Ishikawa (cell line): ENCODE measurements at regions not wholly inside any gene's neighbourhood (a gene's known extent, or its start where the extent isn't known, plus 50 kb on each side); places are given as distances from the start of the nearest gene placed in this dataset.

ENCODE experiments used
- CEBPB ChIP-seq: IDR thresholded peaks from 2 replicates; pipeline ENCODE4 v1.6.1; 2012
- CREB1 ChIP-seq: IDR thresholded peaks from 2 replicates; pipeline ENCODE4 v1.6.1; 2012; ENCODE audit warnings: low read depth
- EGR1 ChIP-seq: IDR thresholded peaks from 2 replicates; pipeline ENCODE4 v1.6.1; 2012
- EP300 ChIP-seq: IDR thresholded peaks from 2 replicates; pipeline ENCODE4 v1.6.1; 2012; ENCODE audit warnings: borderline replicate concordance
- FOXM1 ChIP-seq: IDR thresholded peaks from 2 replicates; pipeline ENCODE4 v1.6.1; 2012; ENCODE audit warnings: low read depth, borderline replicate concordance
- NFIC ChIP-seq: IDR thresholded peaks from 2 replicates; pipeline ENCODE4 v1.6.1; 2012
- RAD21 ChIP-seq: IDR thresholded peaks from 2 replicates; pipeline ENCODE4 v1.6.1; 2012; ENCODE audit warnings: low read depth
- REST ChIP-seq: IDR thresholded peaks from 2 replicates; pipeline ENCODE4 v1.6.1; 2012; ENCODE audit warnings: low read depth, mild to moderate bottlenecking
- TAF1 ChIP-seq: IDR thresholded peaks from 2 replicates; pipeline ENCODE4 v1.6.1; 2012; ENCODE audit warnings: low read depth, mild to moderate bottlenecking
- TCF12 ChIP-seq: IDR thresholded peaks from 2 replicates; pipeline ENCODE4 v1.6.1; 2012; ENCODE audit warnings: low read depth
- TEAD4 ChIP-seq: IDR thresholded peaks from 2 replicates; pipeline ENCODE4 v1.6.1; 2012
- YY1 ChIP-seq: IDR thresholded peaks from 2 replicates; pipeline ENCODE4 v1.6.1; 2012; ENCODE audit warnings: low read depth
- ZBTB7A ChIP-seq: IDR thresholded peaks from 2 replicates; pipeline ENCODE4 v1.6.1; 2012; ENCODE audit warnings: low read depth
- TF ChIP-seq, protein P1 (sequence below): IDR thresholded peaks from 2 replicates; pipeline ENCODE4 v1.6.1; 2012
- TF ChIP-seq, protein P2 (sequence below): IDR thresholded peaks from 2 replicates; pipeline ENCODE4 v1.6.1; 2012

- TF ChIP-seq EP300 (no peak), TAF1 (no peak), YY1 (no peak), EGR1 (no peak), TCF12 (no peak), FOXM1 (no peak), CEBPB (no peak), REST (no peak), RAD21 (no peak), TEAD4 (no peak)
- TF ChIP-seq, protein P1, sequence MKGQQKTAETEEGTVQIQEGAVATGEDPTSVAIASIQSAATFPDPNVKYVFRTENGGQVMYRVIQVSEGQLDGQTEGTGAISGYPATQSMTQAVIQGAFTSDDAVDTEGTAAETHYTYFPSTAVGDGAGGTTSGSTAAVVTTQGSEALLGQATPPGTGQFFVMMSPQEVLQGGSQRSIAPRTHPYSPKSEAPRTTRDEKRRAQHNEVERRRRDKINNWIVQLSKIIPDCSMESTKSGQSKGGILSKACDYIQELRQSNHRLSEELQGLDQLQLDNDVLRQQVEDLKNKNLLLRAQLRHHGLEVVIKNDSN = no peak
- TF ChIP-seq, protein P2, sequence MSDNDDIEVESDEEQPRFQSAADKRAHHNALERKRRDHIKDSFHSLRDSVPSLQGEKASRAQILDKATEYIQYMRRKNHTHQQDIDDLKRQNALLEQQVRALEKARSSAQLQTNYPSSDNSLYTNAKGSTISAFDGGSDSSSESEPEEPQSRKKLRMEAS = no peak
These were observed 197.8 kb downstream of the EBLN2 start for GRCh38 chr3:73259291-73259690.

DNA sequence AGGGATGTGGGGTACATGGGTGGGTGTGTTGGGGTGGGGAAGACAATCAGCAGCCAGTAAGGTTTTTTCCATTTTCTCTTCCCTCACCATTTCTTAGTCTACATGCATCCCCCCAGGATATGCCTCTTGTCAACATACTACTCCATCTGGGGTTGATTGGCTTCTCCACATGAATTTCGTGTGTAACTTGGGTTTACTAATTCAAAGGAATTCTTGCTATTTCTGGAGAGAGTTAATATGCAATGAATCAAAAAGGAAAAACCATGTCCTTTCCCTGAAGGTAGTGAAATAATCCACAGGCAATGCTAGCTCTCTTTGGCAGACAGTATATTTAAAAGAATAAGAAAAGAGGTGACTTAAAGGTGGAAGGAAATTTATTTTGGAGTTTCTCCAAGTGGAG, 198.4 kb downstream of the EBLN2 start:
- TF ChIP-seq, protein P1 = no peak
- TF ChIP-seq NFIC (no peak), CREB1 (no peak), REST (no peak), TCF12 (no peak), TEAD4 (no peak)
- TF ChIP-seq, protein P2 = no peak

DNA sequence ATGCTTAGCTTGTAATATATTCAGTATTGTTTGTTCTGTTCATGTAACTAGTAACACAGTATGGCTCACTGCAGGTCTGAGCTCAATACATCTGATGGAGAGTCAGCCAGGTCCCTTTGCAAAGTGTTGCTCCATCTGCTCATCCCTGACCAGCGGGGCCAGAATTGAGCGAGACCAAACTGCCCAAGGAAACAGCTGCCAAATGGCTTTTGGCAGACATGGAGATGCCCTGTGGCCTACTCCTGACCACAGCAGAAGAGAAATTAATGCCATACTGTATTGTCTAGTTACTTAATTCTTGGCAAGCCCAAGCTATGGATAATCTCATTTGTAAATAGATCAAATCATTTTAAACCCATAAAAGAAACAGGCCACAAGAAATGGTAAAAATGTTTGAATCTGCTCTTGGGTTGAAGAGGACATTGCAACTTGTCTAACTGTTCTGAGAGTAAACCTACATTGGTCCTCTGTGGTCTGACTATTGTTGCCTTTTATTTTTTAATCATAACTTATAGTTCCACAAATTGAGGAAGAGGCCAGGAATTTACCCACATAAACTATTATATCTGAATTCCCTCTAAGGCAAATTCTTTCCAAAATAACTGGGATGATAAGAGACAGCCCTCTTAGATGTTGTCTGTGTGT, 209.5 kb downstream of the EBLN2 start:
- TF ChIP-seq CREB1 (no peak), TCF12 (no peak), FOXM1 (no peak), ZBTB7A (no peak), TEAD4 (no peak), CEBPB (no peak), RAD21 (no peak), YY1 (no peak), TAF1 (no peak), EGR1 (no peak), NFIC (no peak), EP300 (no peak), REST (no peak)
- TF ChIP-seq, protein P2 = no peak
- TF ChIP-seq, protein P1 = no peak

DNA sequence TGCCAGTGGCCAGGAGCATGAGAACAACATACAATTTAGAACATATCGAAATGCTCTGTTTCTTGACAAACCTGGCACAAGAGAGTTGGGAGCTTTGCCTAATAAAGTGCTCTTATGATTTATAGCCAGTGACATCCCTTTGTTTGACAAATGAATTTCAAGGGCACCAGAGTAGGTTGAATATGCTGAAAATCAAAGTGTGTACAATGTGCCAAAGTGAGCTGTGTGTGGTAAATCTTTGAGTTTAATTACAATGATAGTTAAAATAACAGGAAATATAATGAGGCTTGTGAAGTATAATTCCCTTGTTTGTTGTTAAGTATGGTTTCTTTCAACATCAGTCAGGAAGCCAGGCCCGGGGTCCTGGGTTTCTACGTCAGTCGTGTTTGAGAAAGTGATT, 211.9 kb downstream of the EBLN2 start:
- TF ChIP-seq CREB1 (no peak), EGR1 (no peak), ZBTB7A (no peak), NFIC (no peak), REST (no peak), RAD21 (no peak), TAF1 (no peak), FOXM1 (no peak), YY1 (no peak), CEBPB (no peak), TEAD4 (no peak), EP300 (no peak), TCF12 (no peak)
- TF ChIP-seq, protein P1 = no peak
- TF ChIP-seq, protein P2 = no peak
